Colonic mucosa (tissue), 4 donors: ENCODE measurements at regions not wholly inside any gene's neighbourhood (a gene's known extent, or its start where the extent isn't known, plus 50 kb on each side); places are given as distances from the start of the nearest gene placed in this dataset.

Experiments
- DNase-seq: peaks from one replicate; pipeline ENCODE4 v3.0.0-alpha.2; 2020
- H3K27ac ChIP-seq: fragments of 200-600 bp; one replicate; pipeline ENCODE4 v1.8.0; 2021
- H3K27me3 ChIP-seq: fragments of 200-600 bp; one replicate; pipeline ENCODE4 v1.8.0; 2021
- H3K36me3 ChIP-seq: fragments of 200-600 bp; one replicate; pipeline ENCODE4 v1.8.0; 2021
- H3K4me1 ChIP-seq: fragments of 200-600 bp; one replicate; pipeline ENCODE4 v1.8.0; 2021; ENCODE audit warnings: mild to moderate bottlenecking
- H3K4me3 ChIP-seq: fragments of 200-600 bp; one replicate; pipeline ENCODE4 v1.8.0; 2021
- H3K9ac ChIP-seq, 2 donors: one replicate each; pipeline ENCODE4 v1.7.0; 2013; ENCODE audit warnings: control low read depth in 2 of 2, low read depth in 2 of 2, low read length in 2 of 2
- H3K9me3 ChIP-seq: fragments of 200-600 bp; one replicate; pipeline ENCODE4 v1.8.0; 2021
- CTCF ChIP-seq: fragments of 200-600 bp; IDR thresholded peaks from one replicate; pipeline ENCODE4 v1.8.0; 2022; ENCODE audit warnings: antibody characterized with exemption, mild to moderate bottlenecking
- intact Hi-C: fragments of 100-400 bp; cut with DNase I; formaldehyde crosslinking; loops from one replicate; pipeline ENCODE4 v1.14.1; 2022
- donor health status: healthy.
- donor health status: DM: no; HTN: no; CAD: no.
- donor health status: DM: no; HTN: no; CAD: no.

GRCh38 chr1:227391879-227392278 is 73.6 kb upstream of the CDC42BPA start:
- intact Hi-C loops = no loop called here
- no peaks in the 10 kb centered on the region for H3K4me1 ChIP-seq
- H3K9me3 ChIP-seq = no peaks in the 10 kb centered on the region
- no peak overlapping the region for H3K4me3 ChIP-seq
- no peak overlapping the region for H3K27ac ChIP-seq
- no peak overlapping the region for H3K9ac ChIP-seq
- no peaks in the 10 kb centered on the region for H3K27me3 ChIP-seq
- DNase-seq = no peak
- TF ChIP-seq CTCF = no peak
- no peaks in the 10 kb centered on the region for H3K36me3 ChIP-seq

GRCh38 chr1:227391211-227391610 is 72.9 kb upstream of the CDC42BPA start:
- Histone ChIP-seq H3K27me3 (no peaks in the 10 kb centered on the region), H3K4me3 (no peak overlapping the region), H3K4me1 (no peaks in the 10 kb centered on the region), H3K9me3 (no peaks in the 10 kb centered on the region), H3K36me3 (no peaks in the 10 kb centered on the region), H3K27ac (no peak overlapping the region), H3K9ac (no peak overlapping the region)
- no peak for DNase-seq
- TF ChIP-seq CTCF = no peak
- intact Hi-C loops = no loop called here

GRCh38 chr1:227390525-227390924 is 72.2 kb upstream of the CDC42BPA start:
- H3K9me3 ChIP-seq = no peaks in the 10 kb centered on the region
- intact Hi-C loops = no loop called here
- no peak overlapping the region for H3K27ac ChIP-seq
- no peak for DNase-seq
- TF ChIP-seq CTCF = no peak
- no peaks in the 10 kb centered on the region for H3K36me3 ChIP-seq
- no peak overlapping the region for H3K4me3 ChIP-seq
- no peaks in the 10 kb centered on the region for H3K4me1 ChIP-seq
- no peak overlapping the region for H3K9ac ChIP-seq
- no peaks in the 10 kb centered on the region for H3K27me3 ChIP-seq

- TF ChIP-seq CTCF = no peak
- Histone ChIP-seq H3K4me3 (no peak overlapping the region), H3K4me1 (no peaks in the 10 kb centered on the region), H3K27me3 (no peaks in the 10 kb centered on the region), H3K9ac (no peak overlapping the region), H3K9me3 (no peaks in the 10 kb centered on the region), H3K27ac (no peak overlapping the region), H3K36me3 (no peaks in the 10 kb centered on the region)
- intact Hi-C loops = no loop called here
- no peak for DNase-seq
Measured at GRCh38 chr1:227388214-227389168, 70.2 kb upstream of the CDC42BPA start.

- Histone ChIP-seq H3K4me3 (no peak overlapping the region), H3K36me3 (no peaks in the 10 kb centered on the region), H3K27me3 (no peaks in the 10 kb centered on the region), H3K9ac (no peak overlapping the region), H3K9me3 (no peaks in the 10 kb centered on the region), H3K27ac (no peak overlapping the region), H3K4me1 (no peaks in the 10 kb centered on the region)
- intact Hi-C loops = no loop called here
- DNase-seq = no peak
- no peak for TF ChIP-seq CTCF
Measured at GRCh38 chr1:227379555-227379892, 61.2 kb upstream of the CDC42BPA start.
